ENCODE measurements at regions not wholly inside any gene's neighbourhood (a gene's known extent, or its start where the extent isn't known, plus 50 kb on each side); places are given as distances from the start of the nearest gene placed in this dataset.
"Not testable (repeated sequence)": the region's sequence is repeated elsewhere in the genome, so short reads cannot be mapped to it uniquely, and the experiment has no call there.

DNA sequence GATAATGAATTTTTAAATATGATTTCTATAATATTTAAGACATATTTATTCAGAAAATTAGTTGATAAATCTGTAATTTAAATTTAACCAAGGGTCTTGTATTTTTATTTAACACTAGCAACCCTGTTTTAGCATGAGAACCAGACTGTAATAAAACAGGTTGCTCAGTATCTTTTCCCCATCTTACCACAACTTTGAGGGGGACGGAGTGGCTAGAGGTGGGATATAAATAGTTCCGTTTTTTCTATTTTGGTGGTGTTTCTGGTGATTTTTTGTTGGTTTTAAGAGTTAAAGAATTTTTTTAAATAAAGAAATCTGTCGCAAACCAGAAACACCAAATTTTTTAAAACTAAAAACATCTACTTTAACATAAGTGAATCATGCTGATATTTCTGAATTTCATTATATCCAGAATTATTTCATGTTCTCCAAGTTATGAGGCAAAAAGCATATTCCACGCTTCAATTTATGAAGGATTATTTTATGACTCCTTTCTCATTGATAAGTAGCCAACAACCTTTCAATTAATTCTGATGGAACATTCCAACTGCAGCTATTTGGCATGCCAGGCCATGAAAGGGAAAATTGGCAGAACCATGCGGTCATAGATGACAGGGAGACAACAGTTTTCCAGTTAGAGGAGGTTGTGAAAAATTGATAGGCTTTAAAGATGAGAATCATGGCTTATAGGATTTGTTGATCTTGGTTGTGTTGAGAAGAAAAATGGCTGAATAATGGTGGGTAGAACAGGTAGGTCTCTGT is 151.9 kb upstream of the CARMIL1 start:
- in situ Hi-C loops (cut with HindIII; ENCODE audit: low pct_unique_long_range_greater_than_20kb, low sequenced_read_pairs), result no loop called here

GRCh38 chr6:25130518-25130917 is 148.7 kb upstream of the CARMIL1 start:
- DNase-seq (ENCODE audit: low read depth, low spot score), result no peak
- in situ Hi-C loops (cut with HindIII; ENCODE audit: low pct_unique_long_range_greater_than_20kb, low sequenced_read_pairs), result no loop called here

More for the DNA sequence above, 151.9 kb upstream of the CARMIL1 start:
- no peak for DNase-seq (ENCODE audit: low read depth, low spot score)

GRCh38 chr6:25132934-25133333 is 146.2 kb upstream of the CARMIL1 start:
- in situ Hi-C loops (cut with HindIII; ENCODE audit: low pct_unique_long_range_greater_than_20kb, low sequenced_read_pairs), result no loop called here
- DNase-seq (ENCODE audit: low read depth, low spot score), result no peak

DNA sequence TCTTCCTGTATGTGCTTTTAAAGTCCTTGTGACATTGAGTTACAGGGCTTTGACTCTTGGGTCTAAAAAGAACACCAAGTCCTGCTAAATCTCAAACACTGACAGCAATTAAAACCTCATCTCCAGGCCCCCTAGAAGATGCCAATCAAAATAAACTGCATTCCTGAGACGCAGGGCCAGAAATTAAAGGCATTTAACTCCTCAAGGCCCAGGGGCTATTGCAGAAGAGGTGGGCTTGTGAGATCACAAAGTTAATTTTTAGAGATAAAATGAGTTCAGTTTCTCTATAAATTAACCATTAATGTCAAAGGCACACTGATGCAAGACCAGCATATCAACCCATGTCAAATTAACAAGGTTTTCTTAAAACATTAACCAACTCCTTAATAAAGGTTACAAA is 145.6 kb upstream of the CARMIL1 start:
- in situ Hi-C loops (cut with HindIII; ENCODE audit: low pct_unique_long_range_greater_than_20kb, low sequenced_read_pairs), result no loop called here
- DNase-seq (ENCODE audit: low read depth, low spot score), result no peak

DNA sequence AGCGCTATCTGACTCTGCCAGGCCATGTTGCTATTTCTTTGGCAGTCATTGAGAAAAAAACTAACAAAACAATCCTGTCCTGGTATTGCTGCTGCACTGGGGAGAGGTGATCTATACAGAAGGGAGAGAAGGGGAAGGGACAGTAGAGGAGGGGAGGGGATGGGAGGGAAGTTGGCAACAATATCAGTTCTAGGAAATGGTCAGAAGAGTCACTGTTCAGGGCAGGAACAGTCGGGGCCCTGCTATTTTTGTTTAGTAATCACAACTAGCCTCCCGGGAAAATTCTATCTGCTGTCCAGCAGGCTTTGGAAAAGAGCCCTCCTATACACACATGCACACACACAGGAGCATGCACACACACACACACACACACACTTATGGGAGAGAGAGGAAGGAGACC is 142.3 kb upstream of the CARMIL1 start:
- no peak for DNase-seq (ENCODE audit: low read depth, low spot score)
- in situ Hi-C loops (cut with HindIII; ENCODE audit: low pct_unique_long_range_greater_than_20kb, low sequenced_read_pairs), result no loop called here

DNA sequence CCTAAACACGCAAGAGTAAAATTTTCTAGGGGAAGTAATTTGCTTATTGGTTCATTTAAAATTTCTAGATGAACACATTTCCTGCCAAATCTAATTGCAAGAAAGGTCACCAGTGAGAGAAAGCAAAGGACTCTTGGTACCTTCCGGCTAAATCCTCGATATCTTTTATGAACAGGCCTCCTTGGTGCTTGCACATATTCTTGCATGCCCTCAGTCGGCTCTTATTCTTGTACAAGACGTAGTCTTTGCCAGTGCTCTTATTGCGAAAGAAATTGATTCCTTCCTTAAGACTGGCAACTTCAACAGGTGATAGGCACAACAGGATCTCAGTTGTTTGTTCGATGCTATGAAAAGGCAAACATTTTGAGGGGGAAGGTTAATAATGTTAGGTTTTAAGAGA is 141.7 kb upstream of the CARMIL1 start:
- DNase-seq (ENCODE audit: low read depth, low spot score), result no peak

DNA sequence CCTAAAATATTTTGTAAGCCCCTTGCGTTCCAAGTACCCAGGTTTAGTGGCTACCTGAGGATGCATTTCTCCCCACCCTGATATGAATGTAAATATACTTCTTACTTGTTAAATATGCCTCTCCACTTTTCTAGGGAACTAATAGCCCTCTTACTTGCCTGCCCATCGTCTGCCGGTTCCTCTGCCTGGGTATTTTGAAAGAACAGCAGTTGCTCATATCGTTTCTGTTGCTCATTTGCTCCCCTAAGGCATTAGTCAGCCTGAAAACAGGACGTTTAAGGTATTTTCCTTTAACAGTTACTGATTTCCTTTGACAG is 141.3 kb upstream of the CARMIL1 start:
- DNase-seq (ENCODE audit: low read depth, low spot score), result no peak
- in situ Hi-C loops (cut with HindIII; ENCODE audit: low pct_unique_long_range_greater_than_20kb, low sequenced_read_pairs), result no loop called here

More for the DNA sequence above, 141.7 kb upstream of the CARMIL1 start:
- in situ Hi-C loops (cut with HindIII; ENCODE audit: low pct_unique_long_range_greater_than_20kb, low sequenced_read_pairs), result no loop called here

GRCh38 chr6:25138233-25138933 is 140.8 kb upstream of the CARMIL1 start:
- DNase-seq (ENCODE audit: low read depth, low spot score), result peak; percentile 81
- in situ Hi-C loops (cut with HindIII; ENCODE audit: low pct_unique_long_range_greater_than_20kb, low sequenced_read_pairs), result no loop called here

DNA sequence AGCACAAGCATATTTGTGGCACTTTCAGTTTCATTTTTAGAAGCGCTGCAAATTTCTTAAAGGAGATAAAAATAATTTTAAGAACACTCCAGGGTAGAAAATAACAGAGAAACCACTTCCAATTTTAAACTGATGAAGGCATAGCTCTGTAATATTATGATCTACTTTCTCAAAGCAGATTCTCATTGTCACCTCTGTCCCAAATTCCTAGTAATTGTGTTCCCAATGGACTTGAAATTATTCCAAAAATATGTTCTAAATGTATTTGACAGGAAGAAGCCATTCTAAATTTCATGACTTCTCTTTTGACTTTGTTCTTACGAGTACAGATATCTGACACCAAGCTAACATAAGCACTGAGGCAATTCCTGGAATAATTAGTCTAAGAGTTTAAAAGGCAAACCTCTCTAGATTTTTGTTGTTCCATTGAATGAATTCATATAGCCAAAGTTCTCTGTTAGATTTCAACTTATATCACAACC is 140.2 kb upstream of the CARMIL1 start:
- in situ Hi-C loops (cut with HindIII; ENCODE audit: low pct_unique_long_range_greater_than_20kb, low sequenced_read_pairs), result no loop called here
- no peak for DNase-seq (ENCODE audit: low read depth, low spot score)

GRCh38 chr6:25139608-25140007 is 139.6 kb upstream of the CARMIL1 start:
- DNase-seq (ENCODE audit: low read depth, low spot score); in situ Hi-C loops (cut with HindIII; ENCODE audit: low pct_unique_long_range_greater_than_20kb, low sequenced_read_pairs): not testable (repeated sequence)

DNA sequence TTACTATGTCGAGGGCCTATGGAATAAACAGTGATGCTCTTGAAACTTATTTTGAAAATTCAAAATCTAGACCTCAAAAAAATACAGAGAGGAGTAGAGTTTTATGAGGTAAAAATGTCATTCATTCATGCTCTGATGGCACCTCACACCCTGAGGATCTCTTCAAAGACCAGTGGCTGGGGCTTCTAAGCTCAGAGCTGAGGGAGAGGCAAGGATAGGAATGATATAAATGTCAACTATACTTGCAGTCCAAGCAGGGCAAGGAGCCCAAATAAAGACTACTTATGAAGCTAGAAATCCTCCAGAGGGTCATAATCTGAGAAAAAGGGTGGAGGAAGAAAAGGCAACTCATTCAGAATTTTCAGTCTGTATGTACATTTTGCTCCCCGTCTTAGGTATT is 136.7 kb upstream of the CARMIL1 start:
- no peak for DNase-seq (ENCODE audit: low read depth, low spot score)
- in situ Hi-C loops (cut with HindIII; ENCODE audit: low pct_unique_long_range_greater_than_20kb, low sequenced_read_pairs), result no loop called here

DNA sequence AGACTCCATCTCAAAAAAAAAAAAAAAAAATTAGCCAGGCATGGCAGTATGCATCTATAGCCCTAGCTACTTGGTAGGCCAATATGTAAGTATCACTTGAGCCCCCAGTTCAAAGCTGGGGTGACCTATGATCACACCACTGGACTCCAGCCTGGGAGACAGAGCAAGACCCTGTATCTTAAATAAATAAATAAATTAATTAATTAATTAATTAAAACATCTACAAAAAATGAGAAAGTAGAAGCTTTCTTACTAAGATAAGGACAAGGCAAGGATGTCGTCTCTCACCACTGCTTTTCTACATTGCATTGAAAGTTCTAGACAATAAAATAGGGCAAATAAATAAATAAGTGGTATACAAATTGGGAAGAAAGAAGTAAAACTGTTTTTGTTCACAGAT is 134.3 kb upstream of the CARMIL1 start:
- in situ Hi-C loops (cut with HindIII; ENCODE audit: low pct_unique_long_range_greater_than_20kb, low sequenced_read_pairs), result no loop called here

DNA sequence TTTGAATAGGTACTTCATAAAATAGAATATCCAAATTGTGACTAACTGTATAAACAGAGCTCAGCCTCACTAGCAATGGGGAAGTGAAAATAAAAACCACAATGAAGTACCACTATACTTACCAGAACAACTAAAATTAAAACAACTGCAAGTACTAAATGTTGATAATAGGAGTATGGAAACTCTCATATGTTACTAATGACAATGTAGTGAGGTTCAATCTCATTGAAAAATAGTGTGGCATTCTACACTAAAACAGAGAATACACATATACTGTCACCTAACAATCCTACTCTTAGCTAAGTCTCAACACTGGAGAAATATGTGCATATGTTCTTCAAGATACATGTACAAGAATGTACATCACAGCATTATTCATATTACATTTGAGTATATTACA is 132.0 kb upstream of the CARMIL1 start:
- no peak for DNase-seq (ENCODE audit: low read depth, low spot score)
- in situ Hi-C loops (cut with HindIII; ENCODE audit: low pct_unique_long_range_greater_than_20kb, low sequenced_read_pairs), result no loop called here

More for the DNA sequence above, 134.3 kb upstream of the CARMIL1 start:
- DNase-seq (ENCODE audit: low read depth, low spot score), result no peak

GRCh38 chr6:25150031-25150430 is 129.1 kb upstream of the CARMIL1 start:
- no peak for DNase-seq (ENCODE audit: low read depth, low spot score)
- in situ Hi-C loops (cut with HindIII; ENCODE audit: low pct_unique_long_range_greater_than_20kb, low sequenced_read_pairs), result no loop called here

- in situ Hi-C loops (cut with HindIII; ENCODE audit: low pct_unique_long_range_greater_than_20kb, low sequenced_read_pairs), result no loop called here
- no peak for DNase-seq (ENCODE audit: low read depth, low spot score)
Measured at GRCh38 chr6:25150863-25151262, 128.3 kb upstream of the CARMIL1 start.

DNA sequence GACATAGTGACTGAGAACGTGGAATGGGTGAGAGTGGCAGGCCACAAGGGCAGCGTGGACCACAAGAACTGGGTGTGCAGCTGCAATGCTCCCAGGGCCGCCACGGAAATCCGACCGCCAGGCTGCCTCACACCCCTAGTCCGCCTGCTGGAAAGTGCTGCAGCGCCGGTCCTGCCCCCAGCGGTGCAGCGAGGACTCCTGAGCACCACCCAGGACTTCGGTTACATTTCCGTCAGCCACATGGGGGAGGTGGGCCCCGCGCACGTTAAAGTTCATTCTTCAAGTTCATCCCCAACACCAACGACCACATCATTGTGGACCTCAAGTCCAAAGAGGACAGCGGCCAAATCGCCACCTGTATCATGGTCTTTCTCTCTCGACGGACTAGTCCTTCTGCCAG is 126.1 kb upstream of the CARMIL1 start:
- DNase-seq (ENCODE audit: low read depth, low spot score), result no peak
- in situ Hi-C loops (cut with HindIII; ENCODE audit: low pct_unique_long_range_greater_than_20kb, low sequenced_read_pairs), result no loop called here

DNA sequence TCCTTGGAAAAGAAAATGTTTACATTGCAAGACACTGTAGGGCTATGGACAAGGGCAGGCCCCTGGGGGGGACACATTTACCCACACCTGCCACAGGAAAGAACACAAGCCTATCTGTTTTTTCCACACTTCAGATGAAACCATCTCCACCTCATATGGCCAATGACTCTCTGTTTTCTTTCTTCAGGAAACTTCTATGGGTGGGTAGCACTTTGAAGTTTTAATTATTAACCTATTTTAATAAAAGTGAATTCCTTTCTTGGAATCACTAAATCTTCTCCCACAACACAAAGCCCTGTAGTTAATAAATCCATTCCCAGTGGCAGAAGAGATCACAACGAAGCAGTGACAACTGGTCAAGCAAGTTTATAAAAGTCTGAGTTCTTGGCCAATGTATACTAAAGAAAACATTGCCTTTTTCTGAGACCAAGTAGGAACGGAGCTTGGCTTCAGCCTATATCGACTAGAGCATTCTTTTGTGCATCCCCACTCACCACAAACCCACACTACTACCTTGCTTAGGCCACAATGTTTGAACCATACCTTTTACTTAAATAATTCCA is 125.1 kb upstream of the CARMIL1 start:
- no peak for DNase-seq (ENCODE audit: low read depth, low spot score)
- in situ Hi-C loops (cut with HindIII; ENCODE audit: low pct_unique_long_range_greater_than_20kb, low sequenced_read_pairs), result no loop called here

DNA sequence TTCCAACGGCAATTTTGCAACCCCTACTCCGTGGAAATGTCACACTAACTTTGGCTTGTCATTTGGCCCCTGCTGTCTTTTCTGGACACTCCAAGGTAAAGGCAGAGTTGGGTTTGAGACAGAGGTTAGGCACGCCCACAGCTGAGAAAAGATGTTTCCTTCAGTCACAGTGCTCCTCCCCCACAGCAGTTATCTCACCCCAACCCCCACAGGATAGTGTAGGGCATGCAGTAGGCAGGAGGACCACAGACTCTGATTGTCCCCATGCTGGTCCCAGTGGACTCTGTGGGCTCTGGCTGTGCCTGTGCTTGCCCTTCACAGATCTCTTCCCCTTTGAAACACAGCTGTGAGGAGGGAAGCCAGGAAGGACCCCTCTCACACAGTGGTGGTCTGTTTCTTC is 124.0 kb upstream of the CARMIL1 start:
- no peak for DNase-seq (ENCODE audit: low read depth, low spot score)
- in situ Hi-C loops (cut with HindIII; ENCODE audit: low pct_unique_long_range_greater_than_20kb, low sequenced_read_pairs), result no loop called here

- in situ Hi-C loops (cut with HindIII; ENCODE audit: low pct_unique_long_range_greater_than_20kb, low sequenced_read_pairs), result no loop called here
- DNase-seq (ENCODE audit: low read depth, low spot score), result no peak
Measured at GRCh38 chr6:25156123-25156522, 123.1 kb upstream of the CARMIL1 start.
